HG02571 (cell line): ENCODE measurements at regions not wholly inside any gene's neighbourhood (a gene's known extent, or its start where the extent isn't known, plus 50 kb on each side); places are given as distances from the start of the nearest gene placed in this dataset.
"Not testable (repeated sequence)": the region's sequence is repeated elsewhere in the genome, so short reads cannot be mapped to it uniquely, and the experiment has no call there.

Source experiments
- ATAC-seq: cut with Tn5 transposase; IDR thresholded peaks from one replicate; pipeline ENCODE4 v1.9.1; 2021; ENCODE audit warnings: mild to moderate bottlenecking, moderate library complexity; ENCODE audit not compliant: unreplicated experiment

GRCh38 chr5:60546207-60546606 is 153.8 kb downstream of the DEPDC1B start:
- ATAC-seq: no peak

- ATAC-seq: no peak
These were observed 154.4 kb downstream of the DEPDC1B start for GRCh38 chr5:60545551-60545950.

- ATAC-seq: no peak
These were observed 155.8 kb downstream of the DEPDC1B start for GRCh38 chr5:60544142-60544541.

GRCh38 chr5:60541980-60542379 is 158.0 kb downstream of the DEPDC1B start:
- no peak for ATAC-seq

GRCh38 chr5:60540856-60541805 is 158.8 kb downstream of the DEPDC1B start:
- ATAC-seq: peak; percentile 89

GRCh38 chr5:60538955-60539866 is 160.8 kb downstream of the DEPDC1B start:
- no peak for ATAC-seq

- ATAC-seq: no peak
These were observed 161.5 kb downstream of the DEPDC1B start for GRCh38 chr5:60538426-60538825.

- ATAC-seq: no peak
These were observed 164.0 kb downstream of the DEPDC1B start for GRCh38 chr5:60535951-60536350.

GRCh38 chr5:60535198-60535597 is 164.8 kb downstream of the DEPDC1B start:
- ATAC-seq: no peak

GRCh38 chr5:60533789-60534188 is 166.2 kb downstream of the DEPDC1B start:
- no peak for ATAC-seq

GRCh38 chr5:60532796-60533195 is 167.2 kb downstream of the DEPDC1B start:
- ATAC-seq: not testable (repeated sequence)

- ATAC-seq: not testable (repeated sequence)
These were observed 169.7 kb downstream of the DEPDC1B start for GRCh38 chr5:60530144-60530848.

- no peak for ATAC-seq
These were observed 171.0 kb downstream of the DEPDC1B start for GRCh38 chr5:60529001-60529400.

GRCh38 chr5:60527072-60527471 is 172.9 kb downstream of the DEPDC1B start:
- no peak for ATAC-seq

- no peak for ATAC-seq
These were observed 173.6 kb downstream of the DEPDC1B start for GRCh38 chr5:60526336-60526875.

- peak; percentile 68 for ATAC-seq
These were observed 177.6 kb downstream of the DEPDC1B start for GRCh38 chr5:60522292-60522905.

- peak; percentile 43 for ATAC-seq
These were observed 178.3 kb downstream of the DEPDC1B start for GRCh38 chr5:60521376-60522291.

GRCh38 chr5:60520451-60521227 is 179.3 kb downstream of the DEPDC1B start:
- ATAC-seq: no peak
